GM12878 (cell line): ENCODE measurements at regions not wholly inside any gene's neighbourhood (a gene's known extent, or its start where the extent isn't known, plus 50 kb on each side); places are given as distances from the start of the nearest gene placed in this dataset.

Source experiments
- ATAC-seq: fragments of 200-7000 bp; cut with Tn5 transposase; 3 replicates; pipeline ENCODE4 v1.9.1; 2020; ENCODE audit warnings: mild to moderate bottlenecking, moderate library complexity
- BruUV-seq: library from RNA; stranded (reverse); fragments of 400-500 nt; replicated peaks from 2 replicates; lab custom pipeline; 2021; lab: Mats Ljungman, UMichigan
- CTCF ChIA-PET: fragments of 300-600 bp; sonication (Branson Sonifier 250); formaldehyde crosslinking; extraction: SDS; loops from one replicate; lab custom pipeline; 2021; ENCODE audit warnings: inconsistent platforms; lab: Yijun Ruan, JAX
- POLR2A ChIA-PET: fragments of 350-600 bp; formaldehyde crosslinking; extraction: SDS; loops from one replicate; lab custom pipeline; 2021; ENCODE audit warnings: inconsistent platforms; lab: Charles Lee
- RAD21 ChIA-PET: fragments of 300-600 bp; sonication (Branson Sonifier 250); formaldehyde crosslinking; loops from one replicate; lab custom pipeline; 2023; ENCODE audit warnings: antibody characterized with exemption; ENCODE audit not compliant: unreplicated experiment; lab: Charles Lee
- SMC1A ChIA-PET: fragments of 300-600 bp; sonication (Branson Sonifier 250); formaldehyde crosslinking; loops from one replicate; lab custom pipeline; 2023; ENCODE audit not compliant: unreplicated experiment, uncharacterized antibody; lab: Charles Lee
- DNase-seq: peaks from one replicate; pipeline ENCODE4 v3.0.0-alpha.2; 2011; ENCODE audit warnings: low read depth, low spot score
- FAIRE-seq: peaks from 3 replicates; lab custom pipeline; 2011; peaks lifted over from hg19 to GRCh38; lab: Jason Lieb, UNC
- H2AFZ ChIP-seq: 2 replicates; pipeline ENCODE4 v1.6.0; 2011; ENCODE audit warnings: low read depth, low read length, control low read depth; ENCODE audit not compliant: control insufficient read depth
- H3K27ac ChIP-seq: 2 replicates; pipeline ENCODE4 v1.5.1; 2011; ENCODE audit warnings: control low read depth; ENCODE audit not compliant: control insufficient read depth, insufficient read depth
- H3K27me3 ChIP-seq, 2 experiments: replicated peaks in 1 of 2; 2 replicates each; pipeline versions ENCODE4 v1.6.0 to v1.6.1; 2011; ENCODE audit warnings: low read length in 1 of 2; ENCODE audit not compliant: control insufficient read depth in 2 of 2, insufficient read depth in 2 of 2
- H3K36me3 ChIP-seq, 2 experiments: 2 replicates each; pipeline ENCODE4 v1.5.1; 2011; ENCODE audit warnings: low read length in 1 of 2; ENCODE audit not compliant: control insufficient read depth in 2 of 2, insufficient read depth in 2 of 2
- H3K4me1 ChIP-seq: 2 replicates; pipeline ENCODE4 v1.6.1; 2011; ENCODE audit warnings: mild to moderate bottlenecking, low read length, moderate library complexity, mixed read lengths; ENCODE audit not compliant: control insufficient read depth, insufficient read depth
- H3K4me2 ChIP-seq: 2 replicates; pipeline ENCODE4 v1.6.0; 2011; ENCODE audit warnings: control low read depth; ENCODE audit not compliant: control insufficient read depth, insufficient read depth
- H3K4me3 ChIP-seq: fragments of 200-600 bp; sonication (generic); 2 replicates; pipeline ENCODE4 v1.5.1; 2016
- H3K79me2 ChIP-seq: 2 replicates; pipeline ENCODE4 v1.6.0; 2011; ENCODE audit warnings: low read length; ENCODE audit not compliant: control insufficient read depth, insufficient read depth
- H3K9ac ChIP-seq: 2 replicates; pipeline ENCODE4 v1.8.0; 2011; ENCODE audit warnings: low read length, control low read depth, mixed read lengths; ENCODE audit not compliant: control insufficient read depth, insufficient read depth
- H3K9me3 ChIP-seq: replicated peaks from 3 replicates; pipeline ENCODE4 v1.5.1; 2011; ENCODE audit warnings: mild to moderate bottlenecking, low read length; ENCODE audit not compliant: control insufficient read depth, insufficient read depth
- H4K20me1 ChIP-seq: 2 replicates; pipeline ENCODE4 v1.6.0; 2011; ENCODE audit not compliant: control insufficient read depth, insufficient read depth
- CBX3 ChIP-seq: fragments of 200-600 bp; sonication (generic); IDR thresholded peaks from 2 replicates; pipeline ENCODE4 v1.6.1; 2016; ENCODE audit warnings: low read depth, borderline replicate concordance
- EGR1 ChIP-seq, 2 experiments: IDR thresholded peaks; 1 replicate in 1 of 2; 2 replicates in 1 of 2; pipeline ENCODE4 v1.6.1; 2011 to 2012; ENCODE audit warnings: low read depth in 2 of 2, low read length in 2 of 2, borderline replicate concordance in 1 of 2, mild to moderate bottlenecking in 1 of 2, moderate library complexity in 1 of 2
- EP300 ChIP-seq, 2 experiments: fragments of 150-350 bp in 1 of 2; IDR thresholded peaks; 2 replicates each; pipeline ENCODE4 v1.6.1; 2011 to 2012; ENCODE audit warnings: low read depth in 2 of 2, low read length in 2 of 2, borderline replicate concordance in 1 of 2, improper control_type of control experiment in 1 of 2, inconsistent platforms in 1 of 2; ENCODE audit not compliant: control insufficient read depth in 1 of 2
- ESRRA ChIP-seq: IDR thresholded peaks from 2 replicates; pipeline ENCODE4 v1.6.1; 2012; ENCODE audit warnings: mild to moderate bottlenecking, low read length, improper control_type of control experiment
- ETV6 ChIP-seq, 2 experiments: fragments of 450-650 bp in 1 of 2; IDR thresholded peaks in 1 of 2; conservative IDR thresholded peaks in 1 of 2; 2 replicates each; pipeline ENCODE4 v1.6.1; 2014; ENCODE audit warnings: antibody characterized with exemption in 1 of 2, borderline replicate concordance in 1 of 2, low read depth in 1 of 2, mild to moderate bottlenecking in 1 of 2, moderate library complexity in 1 of 2
- JUNB ChIP-seq: IDR thresholded peaks from 2 replicates; pipeline ENCODE4 v1.6.1; 2016; ENCODE audit warnings: antibody characterized with exemption, mild to moderate bottlenecking
- TARDBP ChIP-seq: IDR thresholded peaks from 2 replicates; pipeline ENCODE4 v1.6.1; 2016; ENCODE audit warnings: borderline replicate concordance
- WRNIP1 ChIP-seq: IDR thresholded peaks from 2 replicates; pipeline ENCODE4 v1.6.1; 2011; ENCODE audit warnings: low read depth, low read length, improper control_type of control experiment, borderline replicate concordance
- WGBS: methylation state at CpG from one replicate; pipeline ENCODE4 v1.1.6; 2016; ENCODE audit warnings: low lambda C conversion rate; ENCODE audit not compliant: insufficient replicate concordance, insufficient coverage; ENCODE audit errors: missing lambda C conversion rate; 5-methylcytosine and 5-hydroxymethylcytosine counted together
- in situ Hi-C: fragments of 300-500 bp; cut with MboI; formaldehyde crosslinking; loops from 9 replicates; pipeline ENCODE4 v1.14.3; 2018; ENCODE audit warnings: mixed read lengths
- intact Hi-C: fragments of 100-400 bp; cut with micrococcal nuclease; formaldehyde crosslinking; loops from one replicate; pipeline ENCODE4 v1.14.2; 2022; ENCODE audit not compliant: unreplicated experiment
- TF ChIP-seq, protein P1 (sequence below): IDR thresholded peaks from 2 replicates; pipeline ENCODE4 v1.6.1; 2012; ENCODE audit warnings: mild to moderate bottlenecking, low read depth, low read length
- TF ChIP-seq, protein P2 (sequence below): IDR thresholded peaks from 2 replicates; pipeline ENCODE4 v1.6.1; 2012; ENCODE audit warnings: low read depth, low read length, improper control_type of control experiment
- TF ChIP-seq, protein P3 (sequence below): fragments of 450-650 bp; IDR thresholded peaks from 2 replicates; pipeline ENCODE4 v1.6.1; 2016; ENCODE audit warnings: mild to moderate bottlenecking

DNA sequence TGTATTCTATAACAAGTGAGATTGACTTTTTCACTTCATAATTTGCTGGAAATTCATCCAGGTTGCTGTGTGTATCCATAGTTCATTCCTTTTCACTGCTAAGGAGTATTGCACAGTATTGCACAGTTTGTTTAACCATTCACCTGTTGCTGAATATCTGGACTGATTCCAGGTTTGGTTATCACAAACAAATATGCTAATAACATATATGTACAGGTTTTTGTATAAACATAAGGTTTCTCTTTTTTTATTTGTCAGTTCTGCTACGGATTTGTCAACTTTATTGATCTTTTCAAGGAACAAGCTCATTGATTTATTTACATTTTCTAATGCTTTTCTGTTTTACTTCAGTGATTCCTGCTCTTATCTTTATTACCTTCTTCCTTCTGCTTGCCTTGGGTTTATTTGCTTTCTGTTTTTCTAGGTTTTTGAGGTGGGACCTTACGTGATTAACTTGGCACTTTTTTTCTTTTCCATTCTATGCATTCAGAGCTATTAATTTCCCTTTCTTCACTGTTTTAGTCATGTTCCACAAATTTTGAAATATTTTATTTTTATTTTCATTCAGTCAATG lies 117.0 kb upstream of the OGFRL1 start:
- Histone ChIP-seq H2AFZ (no peak overlapping the region), H3K4me1 (no peaks in the 10 kb centered on the region), H4K20me1 (no peaks in the 10 kb centered on the region), H3K27ac (no peak overlapping the region), H3K4me3 (no peak overlapping the region), H3K27me3 (no peaks in the 10 kb centered on the region), H3K36me3 (no peaks in the 10 kb centered on the region), H3K79me2 (no peaks in the 10 kb centered on the region), H3K9ac (no peak overlapping the region), H3K9me3 (no peaks in the 10 kb centered on the region), H3K4me2 (no peak overlapping the region)
- ATAC-seq = no peak
- no TSS peak for BruUV-seq
- TF ChIP-seq ESRRA = no peak
- TF ChIP-seq, protein P1, sequence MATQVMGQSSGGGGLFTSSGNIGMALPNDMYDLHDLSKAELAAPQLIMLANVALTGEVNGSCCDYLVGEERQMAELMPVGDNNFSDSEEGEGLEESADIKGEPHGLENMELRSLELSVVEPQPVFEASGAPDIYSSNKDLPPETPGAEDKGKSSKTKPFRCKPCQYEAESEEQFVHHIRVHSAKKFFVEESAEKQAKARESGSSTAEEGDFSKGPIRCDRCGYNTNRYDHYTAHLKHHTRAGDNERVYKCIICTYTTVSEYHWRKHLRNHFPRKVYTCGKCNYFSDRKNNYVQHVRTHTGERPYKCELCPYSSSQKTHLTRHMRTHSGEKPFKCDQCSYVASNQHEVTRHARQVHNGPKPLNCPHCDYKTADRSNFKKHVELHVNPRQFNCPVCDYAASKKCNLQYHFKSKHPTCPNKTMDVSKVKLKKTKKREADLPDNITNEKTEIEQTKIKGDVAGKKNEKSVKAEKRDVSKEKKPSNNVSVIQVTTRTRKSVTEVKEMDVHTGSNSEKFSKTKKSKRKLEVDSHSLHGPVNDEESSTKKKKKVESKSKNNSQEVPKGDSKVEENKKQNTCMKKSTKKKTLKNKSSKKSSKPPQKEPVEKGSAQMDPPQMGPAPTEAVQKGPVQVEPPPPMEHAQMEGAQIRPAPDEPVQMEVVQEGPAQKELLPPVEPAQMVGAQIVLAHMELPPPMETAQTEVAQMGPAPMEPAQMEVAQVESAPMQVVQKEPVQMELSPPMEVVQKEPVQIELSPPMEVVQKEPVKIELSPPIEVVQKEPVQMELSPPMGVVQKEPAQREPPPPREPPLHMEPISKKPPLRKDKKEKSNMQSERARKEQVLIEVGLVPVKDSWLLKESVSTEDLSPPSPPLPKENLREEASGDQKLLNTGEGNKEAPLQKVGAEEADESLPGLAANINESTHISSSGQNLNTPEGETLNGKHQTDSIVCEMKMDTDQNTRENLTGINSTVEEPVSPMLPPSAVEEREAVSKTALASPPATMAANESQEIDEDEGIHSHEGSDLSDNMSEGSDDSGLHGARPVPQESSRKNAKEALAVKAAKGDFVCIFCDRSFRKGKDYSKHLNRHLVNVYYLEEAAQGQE = no peak
- no peak for TF ChIP-seq EGR1 (IDR thresholded peaks at IDR 0.05; ENCODE audit: borderline replicate concordance in 1 of 2, low read depth in 2 of 2, low read length in 2 of 2)
- TF ChIP-seq JUNB = no peak
- TF ChIP-seq ETV6 (conservative IDR thresholded peaks at IDR 0.05 in 1 of 2, IDR thresholded peaks at IDR 0.05 in 1 of 2; ENCODE audit: borderline replicate concordance in 1 of 2, low read depth in 1 of 2) = no peak
- no peak for TF ChIP-seq EP300 (IDR thresholded peaks at IDR 0.05; ENCODE audit: borderline replicate concordance in 1 of 2, control insufficient read depth in 1 of 2, low read depth in 2 of 2, low read length in 2 of 2)
- TF ChIP-seq, protein P2, sequence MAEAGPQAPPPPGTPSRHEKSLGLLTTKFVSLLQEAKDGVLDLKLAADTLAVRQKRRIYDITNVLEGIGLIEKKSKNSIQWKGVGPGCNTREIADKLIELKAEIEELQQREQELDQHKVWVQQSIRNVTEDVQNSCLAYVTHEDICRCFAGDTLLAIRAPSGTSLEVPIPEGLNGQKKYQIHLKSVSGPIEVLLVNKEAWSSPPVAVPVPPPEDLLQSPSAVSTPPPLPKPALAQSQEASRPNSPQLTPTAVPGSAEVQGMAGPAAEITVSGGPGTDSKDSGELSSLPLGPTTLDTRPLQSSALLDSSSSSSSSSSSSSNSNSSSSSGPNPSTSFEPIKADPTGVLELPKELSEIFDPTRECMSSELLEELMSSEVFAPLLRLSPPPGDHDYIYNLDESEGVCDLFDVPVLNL = no peak
- TF ChIP-seq WRNIP1 = no peak
- TF ChIP-seq TARDBP = no peak
- TF ChIP-seq, protein P3, sequence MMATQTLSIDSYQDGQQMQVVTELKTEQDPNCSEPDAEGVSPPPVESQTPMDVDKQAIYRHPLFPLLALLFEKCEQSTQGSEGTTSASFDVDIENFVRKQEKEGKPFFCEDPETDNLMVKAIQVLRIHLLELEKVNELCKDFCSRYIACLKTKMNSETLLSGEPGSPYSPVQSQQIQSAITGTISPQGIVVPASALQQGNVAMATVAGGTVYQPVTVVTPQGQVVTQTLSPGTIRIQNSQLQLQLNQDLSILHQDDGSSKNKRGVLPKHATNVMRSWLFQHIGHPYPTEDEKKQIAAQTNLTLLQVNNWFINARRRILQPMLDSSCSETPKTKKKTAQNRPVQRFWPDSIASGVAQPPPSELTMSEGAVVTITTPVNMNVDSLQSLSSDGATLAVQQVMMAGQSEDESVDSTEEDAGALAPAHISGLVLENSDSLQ = no peak
- TF ChIP-seq CBX3 = no peak
- no peak for DNase-seq
- ChIA-PET RAD21 (no interaction called here), SMC1A (no interaction called here), POLR2A (no interaction called here), CTCF (no interaction called here)
- intact Hi-C loops = no loop called here
- WGBS = 32% methylated on average over 2 of the region's 2 CpGs
- in situ Hi-C loops = no loop called here
- FAIRE-seq = no peak
